Liver (tissue), 8 donors: ENCODE measurements at regions not wholly inside any gene's neighbourhood (a gene's known extent, or its start where the extent isn't known, plus 50 kb on each side); places are given as distances from the start of the nearest gene placed in this dataset.

Source experiments
- DNase-seq: peaks from one replicate; pipeline ENCODE4 v3.0.0-alpha.2; 2017; ENCODE audit warnings: low spot score
- H3K27ac ChIP-seq, 2 donors: one replicate each; pipeline ENCODE4 v1.7.0; 2013; ENCODE audit warnings: inconsistent platforms in 2 of 2, low read length in 2 of 2, control low read depth in 1 of 2, low read depth in 1 of 2, mild to moderate bottlenecking in 1 of 2
- H3K27me3 ChIP-seq, 4 donors: one replicate each; pipeline versions ENCODE4 v1.6.1 to v1.7.0; 2013; ENCODE audit warnings: low read length in 3 of 4, inconsistent platforms in 1 of 4, mild to moderate bottlenecking in 1 of 4, moderate library complexity in 1 of 4; ENCODE audit not compliant: control insufficient read depth in 4 of 4, insufficient read depth in 4 of 4
- H3K36me3 ChIP-seq, 4 donors: one replicate each; pipeline versions ENCODE4 v1.6.1 to v1.7.0; 2013; ENCODE audit warnings: low read length in 3 of 4, mild to moderate bottlenecking in 3 of 4, low read depth in 1 of 4, moderate library complexity in 1 of 4; ENCODE audit not compliant: control insufficient read depth in 4 of 4, insufficient read depth in 3 of 4
- H3K4me1 ChIP-seq, 4 donors: one replicate each; pipeline versions ENCODE4 v1.6.1 to v1.7.0; 2013; ENCODE audit warnings: low read length in 3 of 4, mild to moderate bottlenecking in 3 of 4, moderate library complexity in 1 of 4; ENCODE audit not compliant: control insufficient read depth in 4 of 4, insufficient read depth in 4 of 4
- H3K4me3 ChIP-seq, 3 donors: one replicate each; pipeline versions ENCODE4 v1.6.1 to v1.7.0; 2013; ENCODE audit warnings: low read length in 3 of 3, control low read depth in 1 of 3, low read depth in 1 of 3, mild to moderate bottlenecking in 1 of 3
- H3K9ac ChIP-seq, 2 donors: one replicate each; pipeline ENCODE4 v1.7.0; 2013; ENCODE audit warnings: low read length in 2 of 2, mild to moderate bottlenecking in 2 of 2, moderate library complexity in 2 of 2, control low read depth in 1 of 2, low read depth in 1 of 2
- H3K9me3 ChIP-seq, 4 donors: one replicate each; pipeline versions ENCODE4 v1.6.1 to v1.7.0; 2013; ENCODE audit warnings: low read length in 3 of 4; ENCODE audit not compliant: control insufficient read depth in 4 of 4
- CTCF ChIP-seq: fragments of 150-350 bp; IDR thresholded peaks from 2 replicates; pipeline ENCODE4 v1.5.1; 2017; ENCODE audit warnings: improper control_type of control experiment, low read depth, low read length; ENCODE audit not compliant: missing input control
- EGR1 ChIP-seq, 2 donors: IDR thresholded peaks; 2 replicates each; pipeline ENCODE4 v1.6.1; 2016 to 2018; ENCODE audit warnings: antibody characterized with exemption in 2 of 2, low read depth in 2 of 2
- FOXA1 ChIP-seq: IDR thresholded peaks from 2 replicates; pipeline ENCODE4 v1.6.1; 2016; ENCODE audit warnings: antibody characterized with exemption
- FOXA2 ChIP-seq: IDR thresholded peaks from 2 replicates; pipeline ENCODE4 v1.6.1; 2016; ENCODE audit warnings: antibody characterized with exemption
- GABPA ChIP-seq, 2 donors: IDR thresholded peaks in 1 of 2; conservative IDR thresholded peaks in 1 of 2; 2 replicates each; pipeline ENCODE4 v1.6.1; 2016; ENCODE audit warnings: antibody characterized with exemption in 2 of 2, mild to moderate bottlenecking in 1 of 2, moderate library complexity in 1 of 2
- HNF4A ChIP-seq, 2 donors: conservative IDR thresholded peaks; 2 replicates each; pipeline ENCODE4 v1.6.1; 2016; ENCODE audit warnings: antibody characterized with exemption in 2 of 2, mild to moderate bottlenecking in 2 of 2
- HNF4G ChIP-seq: IDR thresholded peaks from 2 replicates; pipeline ENCODE4 v1.6.1; 2016; ENCODE audit warnings: antibody characterized with exemption
- JUND ChIP-seq, 2 donors: IDR thresholded peaks; 2 replicates each; pipeline ENCODE4 v1.6.1; 2016; ENCODE audit warnings: antibody characterized with exemption in 2 of 2
- MAX ChIP-seq: IDR thresholded peaks from 2 replicates; pipeline ENCODE4 v1.6.1; 2016; ENCODE audit warnings: antibody characterized with exemption
- NR2F2 ChIP-seq: IDR thresholded peaks from 2 replicates; pipeline ENCODE4 v1.6.1; 2016; ENCODE audit warnings: antibody characterized with exemption
- REST ChIP-seq: IDR thresholded peaks from 2 replicates; pipeline ENCODE4 v1.6.1; 2016; ENCODE audit warnings: antibody characterized with exemption, mild to moderate bottlenecking
- RXRA ChIP-seq, 2 donors: IDR thresholded peaks; 2 replicates each; pipeline ENCODE4 v1.6.1; 2017 to 2018; ENCODE audit warnings: antibody characterized with exemption in 2 of 2, mild to moderate bottlenecking in 1 of 2
- TAF1 ChIP-seq: conservative IDR thresholded peaks from 2 replicates; pipeline ENCODE4 v1.6.1; 2016; ENCODE audit warnings: antibody characterized with exemption, mild to moderate bottlenecking
- YY1 ChIP-seq: IDR thresholded peaks from 2 replicates; pipeline ENCODE4 v1.6.1; 2016; ENCODE audit warnings: antibody characterized with exemption, mild to moderate bottlenecking
- ZBTB33 ChIP-seq: IDR thresholded peaks from 2 replicates; pipeline ENCODE4 v1.6.1; 2016; ENCODE audit warnings: antibody characterized with exemption
- WGBS: extraction: QIAGEN DNeasy Blood & Tissue Kit; methylation state at CpG from one replicate; pipeline ENCODE4 v1.1.7; 2013; 5-methylcytosine and 5-hydroxymethylcytosine counted together
- donor health status: healthy.
- donor health status: healthy.
- donor health status: healthy.
- donor health status: healthy.
- donor health status: healthy.

DNA sequence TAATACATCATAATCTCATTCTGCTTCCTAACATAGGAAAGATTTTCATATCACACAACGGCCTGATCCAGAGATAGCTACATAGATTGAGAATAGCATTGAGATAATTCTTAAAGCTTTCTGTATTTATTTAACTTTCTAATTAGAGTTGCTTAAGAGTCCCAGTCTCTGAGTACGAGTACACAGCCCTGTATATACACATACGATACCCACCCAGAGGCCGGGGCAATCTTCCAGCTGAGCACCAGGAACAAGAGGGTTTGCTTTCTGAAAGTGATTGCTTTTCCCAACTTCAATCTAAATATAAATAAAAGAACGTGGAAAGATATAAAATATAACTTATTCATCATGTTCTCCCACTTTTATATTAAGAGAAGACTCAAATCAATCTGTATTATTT, 313.8 kb downstream of the COL12A1 start:
- no peak for TF ChIP-seq FOXA2
- TF ChIP-seq TAF1: no peak
- no peak for TF ChIP-seq RXRA (IDR thresholded peaks at IDR 0.05)
- no peak for TF ChIP-seq YY1
- no peak for TF ChIP-seq HNF4G
- TF ChIP-seq REST: no peak
- TF ChIP-seq MAX: no peak
- no peak for TF ChIP-seq CTCF
- no peak for TF ChIP-seq JUND (IDR thresholded peaks at IDR 0.05)
- no peak for TF ChIP-seq GABPA (IDR thresholded peaks at IDR 0.05 in 1 of 2, conservative IDR thresholded peaks at IDR 0.05 in 1 of 2)
- TF ChIP-seq ZBTB33: no peak
- no peak for TF ChIP-seq NR2F2
- no peak for TF ChIP-seq EGR1 (IDR thresholded peaks at IDR 0.05; ENCODE audit: low read depth in 2 of 2)
- no peak for TF ChIP-seq FOXA1
- no peak for TF ChIP-seq HNF4A (conservative IDR thresholded peaks at IDR 0.05)
- H3K27ac ChIP-seq: no peak overlapping the region
- no peaks in the 10 kb centered on the region for H3K27me3 ChIP-seq
- DNase-seq: no peak
- H3K9me3 ChIP-seq: no peaks in the 10 kb centered on the region
- H3K9ac ChIP-seq: no peak overlapping the region
- 52% methylated on average over 5 of the region's 5 CpGs for WGBS
- H3K36me3 ChIP-seq: no peaks in the 10 kb centered on the region
- no peaks in the 10 kb centered on the region for H3K4me1 ChIP-seq
- H3K4me3 ChIP-seq: no peak overlapping the region

DNA sequence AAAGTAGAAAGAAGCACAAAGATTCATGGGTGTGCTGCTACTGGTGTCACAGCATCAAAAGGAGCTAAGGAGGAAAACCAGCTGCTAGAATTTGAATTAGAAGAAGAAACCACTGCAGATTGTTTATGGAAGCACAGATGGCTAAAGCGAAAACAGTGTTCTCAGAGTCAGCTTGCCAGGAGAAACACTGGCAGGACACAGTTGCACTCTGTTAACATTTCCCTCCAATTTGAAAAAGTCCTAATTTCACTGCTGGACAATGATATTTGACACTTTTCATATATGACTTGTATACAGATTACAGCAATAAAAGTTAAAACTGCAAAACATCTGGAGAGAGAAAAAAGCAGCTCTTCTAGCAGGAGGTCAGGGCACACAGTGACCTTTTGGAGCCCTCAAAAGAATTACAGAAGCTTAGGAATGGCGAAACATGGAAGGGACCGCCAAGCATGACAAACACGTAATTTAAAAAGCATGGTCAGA, 314.5 kb downstream of the COL12A1 start:
- no peaks in the 10 kb centered on the region for H3K9me3 ChIP-seq
- WGBS: 67% methylated on average over 4 of the region's 4 CpGs
- H3K27ac ChIP-seq: no peak overlapping the region
- H3K4me3 ChIP-seq: no peak overlapping the region
- no peak for DNase-seq
- H3K36me3 ChIP-seq: no peaks in the 10 kb centered on the region
- no peak overlapping the region for H3K9ac ChIP-seq
- TF ChIP-seq JUND (IDR thresholded peaks at IDR 0.05) (no peak), NR2F2 (peak; percentile 82)
- no peaks in the 10 kb centered on the region for H3K4me1 ChIP-seq
- H3K27me3 ChIP-seq: no peaks in the 10 kb centered on the region
